ENCODE measurements at regions not wholly inside any gene's neighbourhood (a gene's known extent, or its start where the extent isn't known, plus 50 kb on each side); places are given as distances from the start of the nearest gene placed in this dataset.
"Not testable (repeated sequence)": the region's sequence is repeated elsewhere in the genome, so short reads cannot be mapped to it uniquely, and the experiment has no call there.

DNA sequence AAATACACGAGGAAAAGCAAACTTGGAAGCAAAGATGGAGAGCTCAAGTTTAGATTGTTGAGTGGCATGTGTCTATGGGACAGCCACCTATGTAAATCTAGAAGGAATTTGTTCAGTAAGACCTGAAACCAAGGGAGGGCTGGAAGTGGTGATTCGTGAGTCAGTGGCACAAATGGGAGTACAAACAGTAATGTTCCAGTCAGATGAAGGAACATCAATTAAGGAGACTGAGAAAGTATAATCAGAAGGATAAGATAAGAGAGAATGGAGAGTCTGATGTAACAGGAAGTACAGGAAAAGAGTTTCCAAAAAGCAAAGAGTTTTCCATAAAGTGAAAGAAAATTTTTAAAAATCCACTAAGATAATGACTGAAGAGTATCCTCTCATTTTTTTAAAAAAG is 544.2 kb downstream of the KIF20B start:
- H3K4me3 ChIP-seq (ENCODE audit: control insufficient read depth, low read depth, low read length): no peak overlapping the region
- TF ChIP-seq, protein P1, sequence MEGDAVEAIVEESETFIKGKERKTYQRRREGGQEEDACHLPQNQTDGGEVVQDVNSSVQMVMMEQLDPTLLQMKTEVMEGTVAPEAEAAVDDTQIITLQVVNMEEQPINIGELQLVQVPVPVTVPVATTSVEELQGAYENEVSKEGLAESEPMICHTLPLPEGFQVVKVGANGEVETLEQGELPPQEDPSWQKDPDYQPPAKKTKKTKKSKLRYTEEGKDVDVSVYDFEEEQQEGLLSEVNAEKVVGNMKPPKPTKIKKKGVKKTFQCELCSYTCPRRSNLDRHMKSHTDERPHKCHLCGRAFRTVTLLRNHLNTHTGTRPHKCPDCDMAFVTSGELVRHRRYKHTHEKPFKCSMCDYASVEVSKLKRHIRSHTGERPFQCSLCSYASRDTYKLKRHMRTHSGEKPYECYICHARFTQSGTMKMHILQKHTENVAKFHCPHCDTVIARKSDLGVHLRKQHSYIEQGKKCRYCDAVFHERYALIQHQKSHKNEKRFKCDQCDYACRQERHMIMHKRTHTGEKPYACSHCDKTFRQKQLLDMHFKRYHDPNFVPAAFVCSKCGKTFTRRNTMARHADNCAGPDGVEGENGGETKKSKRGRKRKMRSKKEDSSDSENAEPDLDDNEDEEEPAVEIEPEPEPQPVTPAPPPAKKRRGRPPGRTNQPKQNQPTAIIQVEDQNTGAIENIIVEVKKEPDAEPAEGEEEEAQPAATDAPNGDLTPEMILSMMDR (IDR thresholded peaks at IDR 0.05; ENCODE audit: control insufficient read depth, insufficient read depth, low read depth, low read length, missing control alignments): no peak
- DNase-seq (ENCODE audit: low read depth): no peak

DNA sequence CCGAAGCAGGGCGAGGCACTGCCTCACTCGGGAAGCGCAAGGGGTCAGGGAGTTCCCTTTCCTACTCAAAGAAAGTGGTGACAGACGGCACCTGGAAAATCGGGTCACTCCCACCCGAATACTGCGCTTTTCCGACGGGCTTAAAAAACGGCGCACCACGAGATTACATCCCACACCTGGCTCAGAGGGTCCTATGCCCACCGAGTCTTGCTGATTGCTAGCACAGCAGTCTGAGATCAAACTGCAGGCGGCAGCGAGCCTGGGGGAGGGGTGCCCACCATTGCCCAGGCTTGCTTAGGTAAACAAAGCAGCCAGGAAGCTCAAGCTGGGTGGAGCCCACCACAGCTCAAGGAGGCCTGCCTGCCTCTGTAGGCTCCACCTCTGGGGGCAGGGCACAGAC is 549.4 kb downstream of the KIF20B start:
- DNase-seq (ENCODE audit: low read depth); H3K4me3 ChIP-seq (ENCODE audit: control insufficient read depth, low read depth, low read length): not testable (repeated sequence)

DNA sequence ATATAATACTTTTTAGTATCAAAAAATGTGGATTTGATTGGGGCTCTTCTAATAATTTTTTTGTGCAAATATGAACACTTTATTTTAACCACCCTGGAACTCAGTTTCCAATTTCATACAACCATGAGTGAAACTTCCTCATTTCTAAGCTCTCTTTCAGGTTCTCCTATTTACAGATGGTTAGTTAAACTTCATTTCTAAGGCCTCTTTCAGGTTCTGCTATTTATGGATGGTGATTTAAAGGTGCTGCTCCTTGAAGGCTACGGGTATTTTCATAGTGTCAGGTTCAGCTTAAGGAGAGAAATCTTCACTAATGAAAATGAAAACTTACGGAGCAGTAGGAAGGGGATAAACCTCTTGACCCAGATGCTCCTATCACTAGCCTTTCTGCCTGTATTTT is 568.3 kb downstream of the KIF20B start:
- TF ChIP-seq, protein P1 (IDR thresholded peaks at IDR 0.05; ENCODE audit: control insufficient read depth, insufficient read depth, low read depth, low read length, missing control alignments): no peak
- H3K4me3 ChIP-seq (ENCODE audit: control insufficient read depth, low read depth, low read length): no peak overlapping the region
- no peak for DNase-seq (ENCODE audit: low read depth)

DNA sequence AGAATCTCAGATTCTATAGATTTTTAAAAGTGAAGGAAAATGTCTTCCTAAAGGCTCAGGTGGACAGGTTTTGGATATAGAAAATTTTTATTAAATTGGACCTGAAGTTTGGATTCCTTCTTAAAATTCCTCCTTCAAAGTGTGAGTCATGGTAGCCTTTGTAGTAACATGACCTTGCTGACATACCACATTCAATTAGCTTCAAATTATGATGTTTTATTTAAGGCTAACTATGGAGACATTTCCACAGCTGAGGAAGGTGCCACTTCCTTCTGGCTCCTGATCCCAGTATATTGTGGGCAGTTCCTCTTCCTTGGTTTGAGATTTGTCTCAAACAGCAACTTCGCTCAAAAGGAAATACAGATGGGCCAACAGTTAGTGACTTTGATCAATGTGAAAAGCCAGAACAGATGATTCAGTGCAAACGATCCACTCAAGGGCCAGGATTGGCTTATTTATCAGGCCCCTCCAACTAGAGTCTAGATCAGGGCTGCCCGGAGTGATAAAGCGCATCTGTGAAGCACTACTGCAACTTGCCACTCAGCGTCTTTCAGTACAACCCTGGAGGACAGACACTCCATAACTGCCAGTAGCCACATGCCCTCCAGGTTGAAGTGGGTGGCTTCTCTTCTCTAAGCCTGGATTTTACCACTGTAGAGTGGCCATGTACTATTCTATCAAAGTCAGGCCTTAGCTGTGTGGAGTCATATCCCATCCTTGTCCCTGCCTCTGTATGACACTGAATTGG is 573.5 kb downstream of the KIF20B start:
- no peak for DNase-seq (ENCODE audit: low read depth)
- H3K4me3 ChIP-seq (ENCODE audit: control insufficient read depth, low read depth, low read length): no peak overlapping the region
- TF ChIP-seq, protein P1 (IDR thresholded peaks at IDR 0.05; ENCODE audit: control insufficient read depth, insufficient read depth, low read depth, low read length, missing control alignments): no peak

DNA sequence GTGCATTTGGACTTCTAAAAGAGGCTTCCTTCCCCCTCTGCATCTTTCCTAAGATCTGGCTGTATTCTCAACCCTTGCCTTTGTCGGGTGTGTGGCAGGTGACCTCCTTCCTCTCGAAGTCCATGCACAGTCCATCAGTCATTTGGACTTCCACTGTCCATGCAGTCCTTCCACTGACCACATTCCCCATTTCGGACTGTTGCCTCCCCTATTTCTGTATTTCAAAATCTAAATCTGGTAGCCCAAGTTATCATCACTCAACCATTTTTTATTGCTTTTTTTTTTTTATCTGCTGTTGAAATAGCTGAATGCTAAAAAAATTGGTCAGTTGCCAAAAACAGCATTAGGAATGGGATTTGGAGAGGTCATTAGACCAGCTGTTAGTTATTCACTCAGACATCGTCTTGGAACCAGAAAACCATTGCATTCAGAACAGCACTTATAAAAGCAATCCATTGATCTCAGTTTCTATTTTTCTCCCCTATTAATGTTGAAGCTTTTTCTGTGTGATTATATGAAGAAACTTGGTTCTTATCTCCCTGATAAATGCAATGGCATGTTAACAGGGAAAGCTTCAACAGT is 575.6 kb downstream of the KIF20B start:
- no peak for DNase-seq (ENCODE audit: low read depth)
- no peak overlapping the region for H3K4me3 ChIP-seq (ENCODE audit: control insufficient read depth, low read depth, low read length)
- TF ChIP-seq, protein P1 (IDR thresholded peaks at IDR 0.05; ENCODE audit: control insufficient read depth, insufficient read depth, low read depth, low read length, missing control alignments): no peak

DNA sequence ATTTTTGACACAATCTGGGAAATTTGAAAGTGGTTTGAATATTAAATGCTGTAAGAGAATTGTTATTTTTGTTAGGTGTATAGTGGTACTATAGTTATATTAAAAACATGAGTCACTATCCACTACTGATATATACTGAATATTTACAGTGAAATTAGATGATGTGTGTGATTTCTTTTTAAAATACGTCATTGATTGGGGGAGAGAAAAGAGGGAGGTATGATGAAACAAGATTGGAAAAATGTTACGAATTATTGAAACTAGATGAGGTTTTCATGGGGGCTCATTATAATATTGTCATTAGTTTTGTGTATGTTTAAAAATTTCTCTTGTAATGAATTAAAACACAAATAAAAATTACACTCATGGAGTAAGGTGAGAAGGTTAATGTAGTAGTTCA is 571.4 kb downstream of the HTR7 start:
- no peak for DNase-seq (ENCODE audit: low read depth)
- no peak overlapping the region for H3K4me3 ChIP-seq (ENCODE audit: control insufficient read depth, low read depth, low read length)
- TF ChIP-seq, protein P1 (IDR thresholded peaks at IDR 0.05; ENCODE audit: control insufficient read depth, insufficient read depth, low read depth, low read length, missing control alignments): no peak

DNA sequence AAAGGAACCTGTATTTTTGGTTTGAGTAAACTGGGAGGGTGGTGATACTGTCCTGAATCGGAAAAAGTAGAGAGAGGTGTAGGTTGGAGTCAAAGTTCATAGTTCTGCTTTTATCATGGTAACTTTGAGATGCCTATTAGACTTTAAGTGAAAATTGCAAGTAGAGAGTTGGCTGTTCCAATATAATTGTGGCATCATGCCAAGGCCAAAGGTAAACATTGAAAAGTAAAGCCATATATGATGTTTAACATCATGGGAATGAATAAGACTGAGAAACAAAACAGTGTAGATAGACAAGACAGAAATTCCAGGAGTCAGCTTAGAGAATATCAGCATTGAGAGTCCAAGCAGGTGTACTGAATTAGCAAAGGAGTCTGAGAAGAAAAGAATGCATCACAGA is 570.9 kb downstream of the HTR7 start:
- TF ChIP-seq, protein P1 (IDR thresholded peaks at IDR 0.05; ENCODE audit: control insufficient read depth, insufficient read depth, low read depth, low read length, missing control alignments): no peak
- H3K4me3 ChIP-seq (ENCODE audit: control insufficient read depth, low read depth, low read length): no peak overlapping the region
- DNase-seq (ENCODE audit: low read depth): no peak

Measured in AG09309 (cell line).